DND-41 (cell line): ENCODE measurements at regions not wholly inside any gene's neighbourhood (a gene's known extent, or its start where the extent isn't known, plus 50 kb on each side); places are given as distances from the start of the nearest gene placed in this dataset.

ENCODE experiments used
- CTCF ChIP-seq: IDR thresholded peaks from 2 replicates; pipeline ENCODE4 v1.5.1; 2012; ENCODE audit warnings: borderline replicate concordance, low read length, moderate library complexity, mild to moderate bottlenecking; ENCODE audit not compliant: poor library complexity, severe bottlenecking; ENCODE audit errors: extremely low read depth
- EZH2 ChIP-seq: IDR thresholded peaks from 3 replicates; pipeline ENCODE4 v1.6.1; 2012; ENCODE audit warnings: borderline replicate concordance, low read depth, mild to moderate bottlenecking, moderate library complexity, low read length, inconsistent platforms; ENCODE audit not compliant: severe bottlenecking

- TF ChIP-seq CTCF = no peak
- no peak for TF ChIP-seq EZH2
These were observed 406.5 kb downstream of the ADAMTS20 start for GRCh38 chr12:43145481-43145880.
